Jurkat, Clone E6-1 (cell line): ENCODE measurements at regions not wholly inside any gene's neighbourhood (a gene's known extent, or its start where the extent isn't known, plus 50 kb on each side); places are given as distances from the start of the nearest gene placed in this dataset.

ENCODE experiments used
- DNase-seq: peaks from one replicate; pipeline ENCODE4 v3.0.0-alpha.2; 2011; ENCODE audit warnings: low read depth, low spot score
- H3K4me3 ChIP-seq: 2 replicates; pipeline ENCODE4 v1.5.1; 2011; ENCODE audit warnings: mild to moderate bottlenecking, low read length, control low read depth, moderate library complexity

DNA sequence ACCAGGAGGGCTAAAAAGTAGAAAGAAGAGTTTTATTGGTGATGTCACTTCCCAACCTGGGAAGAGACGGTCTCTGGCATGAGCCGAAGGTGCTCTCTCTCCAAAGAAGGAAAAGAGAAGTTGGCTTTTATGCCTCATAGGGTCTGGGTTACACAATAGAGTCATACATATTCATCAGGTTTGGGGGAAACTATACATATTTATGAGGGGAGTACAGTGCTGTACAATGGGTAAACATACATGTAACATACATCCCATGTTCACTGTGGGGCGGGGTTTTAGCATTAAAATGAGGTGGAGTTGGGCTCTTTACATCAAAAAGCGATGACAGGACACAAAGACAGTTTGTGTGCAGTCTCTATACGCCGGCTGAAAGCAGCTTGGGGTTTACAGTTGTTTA is 701.7 kb downstream of the TYW1 start:
- no peak for DNase-seq
- no peak overlapping the region for H3K4me3 ChIP-seq

DNA sequence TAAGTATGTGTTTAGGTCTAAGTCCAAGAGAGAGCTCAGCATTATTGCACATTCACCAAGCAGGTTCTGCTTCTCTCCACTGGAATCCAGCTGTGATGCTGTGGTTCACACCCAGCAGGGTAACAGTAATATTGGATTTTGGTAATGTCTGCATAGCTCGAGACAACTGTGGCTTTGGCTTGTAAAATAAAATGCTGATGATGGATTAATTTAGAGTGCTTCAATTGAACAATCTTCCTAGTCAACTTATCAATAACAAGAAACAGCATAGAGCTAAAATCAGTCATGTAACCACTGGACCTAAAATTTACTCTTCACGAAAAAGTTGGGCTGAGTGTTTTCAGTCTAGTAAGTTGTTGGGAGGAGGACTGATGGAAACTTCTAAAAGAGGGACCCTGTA is 709.2 kb downstream of the TYW1 start:
- no peak for DNase-seq
- no peak overlapping the region for H3K4me3 ChIP-seq

DNA sequence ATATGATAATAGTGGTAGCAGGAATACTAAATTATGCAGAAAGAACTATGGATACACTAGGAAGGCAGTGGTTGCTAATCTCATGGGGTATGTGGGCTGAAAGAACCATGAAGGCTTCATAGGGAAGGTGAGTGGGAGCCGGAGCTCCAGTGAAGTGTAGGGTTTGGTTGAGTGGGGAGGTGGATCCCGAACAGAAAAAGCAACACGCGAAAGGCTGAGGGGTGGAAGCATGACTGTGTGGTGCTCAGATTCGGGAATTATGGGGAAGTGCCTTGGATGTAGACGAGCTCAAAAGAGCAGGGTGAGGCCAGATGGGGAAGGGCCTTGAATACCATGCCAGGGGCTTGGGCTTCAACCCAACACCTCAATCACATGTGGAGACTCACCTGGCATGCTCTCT is 715.1 kb downstream of the TYW1 start:
- no peak for DNase-seq
- no peak overlapping the region for H3K4me3 ChIP-seq

DNA sequence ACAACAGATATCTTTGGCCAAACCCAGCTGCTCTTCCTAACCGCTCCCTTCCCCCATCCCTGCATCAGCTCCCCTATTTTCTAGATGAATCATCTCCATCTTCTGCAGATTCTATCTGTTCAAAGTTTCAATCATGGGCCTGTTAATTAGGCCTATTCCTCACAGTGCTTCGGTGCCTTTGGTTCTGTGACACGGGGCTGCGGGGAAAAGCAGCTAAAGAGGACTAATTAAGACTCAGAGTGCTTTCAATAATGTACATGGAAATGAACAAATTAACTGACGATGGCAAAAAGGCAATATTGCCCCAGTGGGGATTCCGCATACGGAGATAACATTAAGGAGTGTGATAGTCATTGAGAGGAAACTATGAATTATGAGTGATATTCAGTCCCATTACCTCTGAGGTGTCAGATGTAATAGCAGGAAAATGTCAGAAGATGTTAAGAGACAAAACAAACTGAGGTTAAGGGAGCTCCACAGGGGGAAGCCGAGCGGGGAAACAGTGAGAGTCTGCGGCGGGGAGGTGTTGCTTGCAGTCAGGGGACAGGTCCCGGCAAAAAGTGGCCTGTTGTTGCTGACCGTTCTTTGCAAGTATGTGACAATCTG is 716.9 kb downstream of the TYW1 start:
- H3K4me3 ChIP-seq, result no peak overlapping the region

DNA sequence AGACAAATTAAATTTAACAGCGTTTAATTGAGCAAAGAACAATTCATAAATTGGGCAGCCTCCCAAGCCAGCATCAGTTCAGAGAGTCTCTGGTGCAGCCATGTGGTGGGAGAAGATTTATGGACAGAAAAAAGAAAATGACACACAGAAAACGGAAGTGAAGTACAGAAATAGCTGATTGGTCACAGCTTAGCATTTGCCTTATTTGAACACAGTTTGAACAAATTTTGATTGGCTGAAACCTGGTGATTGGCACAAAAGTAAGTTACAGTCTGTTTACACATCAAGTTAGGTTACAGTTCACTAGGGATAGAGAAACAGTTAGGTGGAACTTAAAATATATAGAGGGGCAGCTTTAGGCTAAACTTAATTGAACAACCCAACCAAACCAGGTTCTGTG is 720.1 kb downstream of the TYW1 start:
- no peak for DNase-seq
- H3K4me3 ChIP-seq, result no peak overlapping the region

More for the DNA sequence above, 716.9 kb downstream of the TYW1 start:
- DNase-seq, result no peak

GRCh38 chr7:67723591-67723990 is 727.0 kb downstream of the TYW1 start:
- no peak for DNase-seq
- H3K4me3 ChIP-seq, result no peak overlapping the region

- no peak for DNase-seq
Measured at GRCh38 chr7:67724435-67724834, 727.8 kb downstream of the TYW1 start.

DNA sequence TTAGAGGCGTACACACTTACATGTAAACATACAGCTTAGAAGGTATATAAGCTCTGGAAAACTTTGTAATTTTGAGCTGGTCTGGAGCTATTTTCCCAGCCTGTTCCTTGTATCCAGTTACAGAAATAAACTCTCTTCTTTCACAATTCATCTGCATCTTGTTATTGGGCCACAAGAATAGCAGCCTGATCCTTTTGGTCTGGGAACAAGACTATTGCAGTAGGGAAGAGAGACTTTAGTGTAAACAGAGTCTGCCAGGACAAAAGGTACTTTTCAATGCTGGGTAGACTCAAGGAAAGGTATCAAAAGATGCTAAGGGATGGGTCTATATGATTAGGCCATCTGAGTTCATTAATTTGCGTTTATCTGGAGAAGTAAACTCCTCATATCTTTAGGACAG is 728.3 kb downstream of the TYW1 start:
- no peak for DNase-seq

More at GRCh38 chr7:67724435-67724834, 727.8 kb downstream of the TYW1 start:
- H3K4me3 ChIP-seq, result no peak overlapping the region

GRCh38 chr7:67725423-67725822 is 728.8 kb downstream of the TYW1 start:
- no peak for DNase-seq
- no peak overlapping the region for H3K4me3 ChIP-seq

More for the DNA sequence above, 728.3 kb downstream of the TYW1 start:
- no peak overlapping the region for H3K4me3 ChIP-seq

DNA sequence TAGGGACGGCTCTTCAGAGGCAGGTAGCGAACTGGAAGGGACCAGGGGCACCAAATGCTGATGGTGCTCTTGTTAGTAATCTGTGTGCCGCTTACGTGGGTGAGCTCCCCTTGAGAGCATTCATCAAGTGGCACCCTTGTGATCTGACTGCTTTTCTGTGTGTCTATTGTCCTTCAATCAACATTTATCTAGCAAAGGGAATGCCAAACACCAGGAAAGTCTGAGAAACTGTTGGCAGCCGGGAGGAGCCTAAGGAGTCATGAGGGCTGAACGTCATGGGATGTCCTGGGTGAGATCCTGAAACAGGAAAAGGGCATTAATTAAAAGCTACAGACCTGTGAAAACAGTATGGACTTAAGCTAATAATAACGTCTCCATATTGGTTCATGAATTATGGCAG is 733.1 kb downstream of the TYW1 start:
- no peak overlapping the region for H3K4me3 ChIP-seq
- no peak for DNase-seq

DNA sequence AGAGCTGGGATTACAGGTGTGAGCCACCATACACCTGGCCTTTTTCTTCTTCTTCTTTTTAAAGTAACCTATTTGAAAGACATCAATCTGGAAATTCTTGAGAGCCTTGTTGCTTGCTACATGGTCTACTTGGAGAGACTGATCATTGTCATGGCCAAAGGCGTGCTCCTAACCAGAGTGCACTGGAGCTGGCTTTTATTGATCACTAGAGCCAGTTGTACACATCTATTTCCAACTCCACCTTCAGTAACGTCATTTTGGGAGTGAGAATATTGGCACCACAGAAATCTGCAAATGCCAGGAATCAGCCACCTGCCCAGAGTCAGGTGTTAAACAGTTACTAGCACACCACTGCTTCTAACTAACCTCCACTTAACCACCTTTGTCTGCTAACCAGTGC is 735.1 kb downstream of the TYW1 start:
- no peak for DNase-seq

GRCh38 chr7:67732898-67733297 is 736.3 kb downstream of the TYW1 start:
- H3K4me3 ChIP-seq, result no peak overlapping the region

More for the DNA sequence above, 735.1 kb downstream of the TYW1 start:
- no peak overlapping the region for H3K4me3 ChIP-seq

GRCh38 chr7:67738145-67738544 is 741.5 kb downstream of the TYW1 start:
- no peak overlapping the region for H3K4me3 ChIP-seq
- no peak for DNase-seq

More at GRCh38 chr7:67732898-67733297, 736.3 kb downstream of the TYW1 start:
- DNase-seq, result no peak

GRCh38 chr7:67738958-67739357 is 742.3 kb downstream of the TYW1 start:
- DNase-seq, result no peak
- no peak overlapping the region for H3K4me3 ChIP-seq

GRCh38 chr7:67743501-67743900 is 746.9 kb downstream of the TYW1 start:
- no peak for DNase-seq
- no peak overlapping the region for H3K4me3 ChIP-seq

DNA sequence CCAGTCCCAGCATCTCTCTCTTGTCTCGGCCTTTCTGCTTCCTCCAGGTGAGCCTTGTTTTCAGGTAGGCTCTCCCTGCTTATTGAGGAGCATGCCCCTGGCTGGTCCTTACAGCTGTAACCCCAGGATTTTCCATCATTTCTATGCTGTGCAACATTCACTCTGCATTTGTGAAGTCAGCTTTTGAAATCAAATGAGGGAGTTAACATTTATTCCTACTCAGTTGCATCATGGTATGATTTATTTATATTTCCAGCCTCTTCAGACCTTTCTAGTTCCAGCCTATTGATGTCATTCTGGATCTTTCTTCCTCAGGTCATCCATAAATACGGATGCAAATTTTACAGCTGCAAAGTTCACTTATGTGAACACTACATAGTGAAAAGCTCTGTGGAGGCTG is 755.6 kb downstream of the TYW1 start:
- no peak for DNase-seq
- H3K4me3 ChIP-seq, result no peak overlapping the region

GRCh38 chr7:67753891-67754290 is 757.3 kb downstream of the TYW1 start:
- no peak overlapping the region for H3K4me3 ChIP-seq
- DNase-seq, result no peak

DNA sequence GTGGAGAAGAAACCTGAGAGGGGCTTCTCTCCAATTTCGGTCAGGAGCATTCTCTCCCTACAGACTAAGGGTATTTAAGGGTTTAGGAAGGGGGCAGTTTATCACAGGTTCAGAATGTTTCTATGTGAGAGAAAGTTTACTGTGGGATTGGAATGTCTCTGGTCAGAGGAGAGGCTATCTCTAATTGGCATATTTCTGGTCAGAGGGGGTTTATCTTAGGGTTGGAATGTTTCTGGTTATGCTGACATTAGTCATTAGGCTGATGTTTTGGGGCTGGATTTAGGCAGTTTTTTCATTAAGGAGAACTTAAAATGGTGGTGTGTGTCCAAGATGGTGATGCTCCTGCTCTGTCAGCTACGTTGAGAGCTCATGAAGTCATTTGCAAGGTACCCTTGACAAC is 758.0 kb downstream of the TYW1 start:
- no peak overlapping the region for H3K4me3 ChIP-seq
- no peak for DNase-seq

DNA sequence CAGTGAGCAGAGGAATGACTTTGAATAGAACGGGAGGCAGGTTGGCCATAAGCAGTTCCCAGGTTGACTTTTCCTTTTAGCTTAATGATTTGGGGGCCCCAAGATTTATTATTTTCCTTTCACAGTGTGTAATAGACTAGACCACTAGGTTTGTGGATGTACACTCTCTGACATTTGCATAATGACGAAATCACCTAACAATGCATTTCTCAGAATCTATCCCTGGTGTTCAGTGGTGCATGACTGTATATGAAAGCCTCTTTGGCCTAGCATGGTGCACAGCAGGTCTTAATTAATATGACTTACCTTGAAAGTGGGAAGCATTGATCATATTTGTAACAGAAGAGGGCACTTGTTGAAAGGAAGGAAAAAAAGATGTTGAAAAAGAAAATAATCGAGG is 761.9 kb downstream of the TYW1 start:
- no peak overlapping the region for H3K4me3 ChIP-seq
- DNase-seq, result no peak

- no peak overlapping the region for H3K4me3 ChIP-seq
- no peak for DNase-seq
Measured at GRCh38 chr7:67760971-67761370, 764.3 kb downstream of the TYW1 start.

- no peak overlapping the region for H3K4me3 ChIP-seq
- no peak for DNase-seq
Measured at GRCh38 chr7:67762516-67762915, 765.9 kb downstream of the TYW1 start.

DNA sequence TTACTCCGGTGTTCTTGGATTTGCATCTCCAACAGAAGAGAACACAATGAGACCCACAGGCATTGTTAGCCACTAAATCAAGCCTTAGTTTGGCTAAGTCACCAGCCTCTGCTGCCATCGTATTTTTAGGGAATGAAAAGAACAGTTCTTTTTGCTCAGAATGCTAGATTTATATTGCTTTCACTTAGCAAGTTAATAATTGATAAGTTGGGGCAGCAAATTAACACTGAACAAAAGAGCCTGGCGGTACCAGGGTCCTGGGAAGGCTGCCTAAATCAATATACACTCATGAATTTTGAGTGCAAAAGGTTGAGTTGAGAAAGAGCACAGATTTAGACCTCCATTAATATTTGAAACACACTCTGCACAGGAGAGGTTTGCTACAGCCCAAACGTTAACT is 767.7 kb downstream of the TYW1 start:
- no peak for DNase-seq
- H3K4me3 ChIP-seq, result no peak overlapping the region
